Nephron progenitor cell (in vitro differentiated cells): ENCODE measurements at regions not wholly inside any gene's neighbourhood (a gene's known extent, or its start where the extent isn't known, plus 50 kb on each side); places are given as distances from the start of the nearest gene placed in this dataset.
"Not testable (repeated sequence)": the region's sequence is repeated elsewhere in the genome, so short reads cannot be mapped to it uniquely, and the experiment has no call there.

Experiments used
- DNase-seq: peaks from one replicate; pipeline ENCODE4 v3.0.0; 2021
- H3K27ac Mint-ChIP-seq: 2 replicates; pipeline ENCODE4 v1.8.0; 2021; ENCODE audit warnings: mild to moderate bottlenecking, moderate library complexity, mixed read lengths
- H3K27me3 Mint-ChIP-seq: 2 replicates; pipeline ENCODE4 v1.8.0; 2021; ENCODE audit warnings: mild to moderate bottlenecking, low read depth, mixed read lengths; ENCODE audit not compliant: poor library complexity
- H3K36me3 Mint-ChIP-seq: 2 replicates; pipeline ENCODE4 v1.8.0; 2021; ENCODE audit warnings: low read depth, mixed read lengths
- H3K4me1 Mint-ChIP-seq: 2 replicates; pipeline ENCODE4 v1.8.0; 2021; ENCODE audit warnings: mixed read lengths
- H3K4me3 Mint-ChIP-seq: 2 replicates; pipeline ENCODE4 v1.8.0; 2021; ENCODE audit warnings: mild to moderate bottlenecking, moderate library complexity, mixed read lengths
- H3K9me3 Mint-ChIP-seq: 2 replicates; pipeline ENCODE4 v1.8.0; 2021; ENCODE audit warnings: mild to moderate bottlenecking, moderate library complexity, mixed read lengths
- CTCF ChIP-seq: fragments of 200-600 bp; sonication (generic); IDR thresholded peaks from 2 replicates; pipeline ENCODE4 v1.5.0; 2021; ENCODE audit warnings: antibody characterized with exemption

DNA sequence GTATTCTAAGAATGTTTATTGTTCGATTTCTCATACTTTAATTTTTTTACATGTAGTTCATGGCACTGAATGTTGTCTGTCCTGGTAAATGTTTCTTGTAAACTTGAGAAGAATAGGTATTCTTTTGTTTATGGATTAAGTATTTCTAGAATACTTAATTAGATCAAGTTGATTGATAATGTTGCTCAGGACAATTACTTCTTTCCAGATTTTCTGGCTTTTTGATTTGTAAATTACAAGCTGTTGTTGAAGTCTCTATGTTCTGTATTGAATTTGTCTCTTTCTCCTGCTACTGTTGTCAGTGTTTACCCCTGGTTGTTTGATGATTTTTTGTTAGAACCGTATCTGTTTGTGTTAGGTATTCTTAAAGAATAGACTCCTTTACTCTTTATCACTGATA lies 1720.9 kb upstream of the AGA start:
- Mint-ChIP-seq H3K27ac (no peak overlapping the region), H3K4me3 (no peak overlapping the region), H3K9me3 (no peaks in the 10 kb centered on the region), H3K36me3 (no peaks in the 10 kb centered on the region), H3K4me1 (no peaks in the 10 kb centered on the region), H3K27me3 (peaks cover 28% of the 10 kb centered on the region)
- TF ChIP-seq CTCF: no peak
- DNase-seq: no peak

- Mint-ChIP-seq H3K4me3 (no peak overlapping the region), H3K36me3 (no peaks in the 10 kb centered on the region), H3K27me3 (peaks cover 40% of the 10 kb centered on the region), H3K27ac (no peak overlapping the region), H3K9me3 (no peaks in the 10 kb centered on the region), H3K4me1 (no peaks in the 10 kb centered on the region)
- no peak for TF ChIP-seq CTCF
- no peak for DNase-seq
These were observed 1722.2 kb upstream of the AGA start for GRCh38 chr4:179164267-179164999.

DNA sequence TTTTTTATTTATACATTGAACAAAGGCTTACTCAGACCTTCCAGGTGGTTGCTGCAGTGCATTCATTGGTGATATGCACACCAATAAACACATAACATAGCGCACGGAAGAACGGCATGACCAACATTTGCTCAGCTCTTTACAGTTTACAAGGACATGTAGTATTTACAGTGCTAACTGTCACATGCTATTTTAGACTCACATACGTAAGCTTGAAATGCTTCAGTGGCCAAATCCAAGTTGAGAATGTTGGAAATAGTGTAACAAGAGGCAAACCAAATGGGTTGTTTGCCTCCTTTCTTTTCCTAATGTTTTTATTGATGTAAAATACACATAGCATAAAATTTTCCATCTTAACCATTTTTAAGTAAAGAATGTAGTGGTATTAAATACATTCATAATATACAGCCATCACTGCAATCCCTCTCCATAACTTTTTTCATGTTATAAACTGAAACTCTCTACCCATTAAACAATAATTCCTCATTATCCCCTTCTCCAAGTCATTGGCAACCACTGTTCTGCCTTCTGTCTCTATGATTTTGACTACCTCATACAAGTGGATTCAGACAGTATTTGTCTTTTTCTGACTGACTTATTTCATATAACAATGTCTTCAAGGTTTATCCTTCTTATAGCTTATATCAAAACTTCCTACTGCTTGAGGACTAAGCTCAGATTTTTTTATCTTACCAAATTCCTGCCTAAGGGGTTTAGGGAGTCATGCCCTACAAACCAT lies 1722.9 kb upstream of the AGA start:
- TF ChIP-seq CTCF: no peak
- H3K27ac Mint-ChIP-seq: no peak overlapping the region
- H3K9me3 Mint-ChIP-seq: peaks cover 4% of the 10 kb centered on the region
- H3K4me3 Mint-ChIP-seq: no peak overlapping the region
- H3K36me3 Mint-ChIP-seq: no peaks in the 10 kb centered on the region
- no peak for DNase-seq
- no peaks in the 10 kb centered on the region for H3K4me1 Mint-ChIP-seq
- H3K27me3 Mint-ChIP-seq: peaks cover 48% of the 10 kb centered on the region

- no peak overlapping the region for H3K4me3 Mint-ChIP-seq
- H3K27me3 Mint-ChIP-seq: peaks cover 55% of the 10 kb centered on the region
- no peak overlapping the region for H3K27ac Mint-ChIP-seq
- peaks cover 4% of the 10 kb centered on the region for H3K9me3 Mint-ChIP-seq
- H3K36me3 Mint-ChIP-seq: no peaks in the 10 kb centered on the region
- no peak for DNase-seq
- no peaks in the 10 kb centered on the region for H3K4me1 Mint-ChIP-seq
- no peak for TF ChIP-seq CTCF
These were observed 1723.6 kb upstream of the AGA start for GRCh38 chr4:179165862-179166261.

DNA sequence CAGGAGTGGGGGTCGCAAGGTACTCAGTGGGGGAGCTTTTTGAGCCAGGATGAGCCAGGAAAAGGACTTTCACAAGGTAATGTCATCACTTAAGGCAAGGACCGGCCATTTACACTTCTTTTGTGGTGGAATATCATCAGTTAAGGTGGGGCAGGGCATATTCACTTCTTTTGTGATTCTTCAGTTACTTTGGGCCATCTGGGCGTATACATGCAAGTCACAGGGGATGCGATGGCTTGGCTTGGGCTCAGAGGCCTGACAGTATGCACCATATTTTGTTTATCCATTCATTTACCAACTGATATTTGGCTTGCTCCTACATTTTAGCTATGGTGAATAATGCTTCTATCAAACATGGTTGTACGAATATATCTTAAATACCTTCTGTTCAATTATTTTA lies 1728.1 kb upstream of the AGA start:
- H3K4me1 Mint-ChIP-seq, H3K27ac Mint-ChIP-seq, H3K9me3 Mint-ChIP-seq, DNase-seq, H3K4me3 Mint-ChIP-seq, H3K36me3 Mint-ChIP-seq: not testable (repeated sequence)
- H3K27me3 Mint-ChIP-seq: peaks cover 64% of the 10 kb centered on the region

- no peak for TF ChIP-seq CTCF
- H3K36me3 Mint-ChIP-seq: no peaks in the 10 kb centered on the region
- DNase-seq: no peak
- H3K27me3 Mint-ChIP-seq: no peaks in the 10 kb centered on the region
- no peaks in the 10 kb centered on the region for H3K4me1 Mint-ChIP-seq
- H3K4me3 Mint-ChIP-seq: no peak overlapping the region
- no peak overlapping the region for H3K27ac Mint-ChIP-seq
- H3K9me3 Mint-ChIP-seq: peaks cover 13% of the 10 kb centered on the region
These were observed 1740.5 kb upstream of the AGA start for GRCh38 chr4:179182741-179183140.
